Mesenchymal stem cell (in vitro differentiated cells and primary cell): ENCODE measurements at regions not wholly inside any gene's neighbourhood (a gene's known extent, or its start where the extent isn't known, plus 50 kb on each side); places are given as distances from the start of the nearest gene placed in this dataset.

Source experiments
- DNase-seq: peaks from one replicate; pipeline ENCODE4 v3.0.0-alpha.2; 2013
- H2AFZ ChIP-seq: one replicate; pipeline ENCODE4 v1.6.1; 2013; ENCODE audit warnings: low read depth, mild to moderate bottlenecking, control low read depth, inconsistent platforms, low read length, moderate library complexity
- H2AK5ac ChIP-seq: 2 replicates; pipeline ENCODE4 v1.6.1; 2013; ENCODE audit warnings: low read length, moderate library complexity, mild to moderate bottlenecking, inconsistent platforms; ENCODE audit not compliant: severe bottlenecking
- H2BK120ac ChIP-seq: one replicate; pipeline ENCODE4 v1.6.1; 2013; ENCODE audit warnings: low read depth, mild to moderate bottlenecking, inconsistent platforms, low read length, moderate library complexity
- H2BK12ac ChIP-seq, 2 experiments: one replicate each; pipeline ENCODE4 v1.6.1; 2013; ENCODE audit warnings: inconsistent platforms in 2 of 2, low read length in 2 of 2, mild to moderate bottlenecking in 2 of 2, moderate library complexity in 2 of 2, control low read depth in 1 of 2
- H2BK15ac ChIP-seq: one replicate; pipeline ENCODE4 v1.6.1; 2013; ENCODE audit warnings: mild to moderate bottlenecking, low read depth, inconsistent platforms; ENCODE audit not compliant: poor library complexity, severe bottlenecking
- H2BK5ac ChIP-seq: 2 replicates; pipeline ENCODE4 v1.6.1; 2013; ENCODE audit warnings: low read depth, mild to moderate bottlenecking, low read length, control low read depth, inconsistent platforms; ENCODE audit not compliant: poor library complexity, severe bottlenecking
- H3K14ac ChIP-seq, 2 experiments: one replicate each; pipeline ENCODE4 v1.6.1; 2013; ENCODE audit warnings: inconsistent platforms in 2 of 2, low read length in 2 of 2, control low read depth in 1 of 2, mild to moderate bottlenecking in 1 of 2, moderate library complexity in 1 of 2
- H3K18ac ChIP-seq, 2 experiments: one replicate each; pipeline ENCODE4 v1.6.1; 2013; ENCODE audit warnings: inconsistent platforms in 2 of 2, low read length in 2 of 2, control low read depth in 1 of 2, low read depth in 1 of 2, mild to moderate bottlenecking in 1 of 2
- H3K23ac ChIP-seq, 2 experiments: one replicate each; pipeline ENCODE4 v1.6.1; 2013; ENCODE audit warnings: inconsistent platforms in 2 of 2, low read length in 2 of 2, mild to moderate bottlenecking in 2 of 2, moderate library complexity in 2 of 2, control low read depth in 1 of 2
- H3K27ac ChIP-seq: 2 replicates; pipeline ENCODE4 v1.5.1; 2013; ENCODE audit warnings: mild to moderate bottlenecking, moderate library complexity, low read length, control low read depth, inconsistent platforms; ENCODE audit not compliant: poor library complexity, severe bottlenecking
- H3K27me3 ChIP-seq, 2 experiments: 2 replicates each; pipeline versions ENCODE4 v1.6.1 to v1.7.0; 2013; ENCODE audit warnings: low read length in 2 of 2, mild to moderate bottlenecking in 2 of 2, moderate library complexity in 2 of 2, control low read depth in 1 of 2, inconsistent platforms in 1 of 2; ENCODE audit not compliant: control insufficient read depth in 1 of 2, insufficient read depth in 1 of 2
- H3K36me3 ChIP-seq, 2 experiments: 2 replicates each; pipeline versions ENCODE4 v1.6.1 to v1.7.0; 2013; ENCODE audit warnings: low read length in 2 of 2, control low read depth in 1 of 2, inconsistent platforms in 1 of 2, low read depth in 1 of 2, mild to moderate bottlenecking in 1 of 2; ENCODE audit not compliant: insufficient read depth in 2 of 2, control insufficient read depth in 1 of 2
- H3K4ac ChIP-seq, 2 experiments: one replicate each; pipeline ENCODE4 v1.6.1; 2013; ENCODE audit warnings: inconsistent platforms in 2 of 2, low read length in 2 of 2, mild to moderate bottlenecking in 2 of 2, moderate library complexity in 2 of 2, control low read depth in 1 of 2, low read depth in 1 of 2
- H3K4me1 ChIP-seq: 2 replicates; pipeline ENCODE4 v1.6.1; 2013; ENCODE audit warnings: low read depth, low read length, control low read depth; ENCODE audit not compliant: control insufficient read depth, insufficient read depth
- H3K4me2 ChIP-seq: 2 replicates; pipeline ENCODE4 v1.6.1; 2013; ENCODE audit warnings: low read length, mild to moderate bottlenecking, inconsistent platforms; ENCODE audit not compliant: poor library complexity, severe bottlenecking
- H3K4me3 ChIP-seq, 2 experiments: 2 replicates each; pipeline versions ENCODE4 v1.5.1 to v1.7.0; 2013; ENCODE audit warnings: low read length in 2 of 2, mild to moderate bottlenecking in 2 of 2, control low read depth in 1 of 2, low read depth in 1 of 2; ENCODE audit not compliant: insufficient read depth in 1 of 2
- H3K79me1 ChIP-seq: replicated peaks from 2 replicates; pipeline ENCODE4 v1.6.1; 2013; ENCODE audit warnings: mild to moderate bottlenecking, control low read depth, low read length, inconsistent platforms; ENCODE audit not compliant: poor library complexity, severe bottlenecking
- H3K9ac ChIP-seq: 2 replicates; pipeline ENCODE4 v1.7.0; 2013; ENCODE audit warnings: mild to moderate bottlenecking, low read length, moderate library complexity
- H3K9me3 ChIP-seq: 2 replicates; pipeline ENCODE4 v1.7.0; 2013; ENCODE audit warnings: mild to moderate bottlenecking, low read length; ENCODE audit not compliant: control insufficient read depth
- H4K8ac ChIP-seq: one replicate; pipeline ENCODE4 v1.6.1; 2013; ENCODE audit warnings: inconsistent platforms, mild to moderate bottlenecking, low read length, moderate library complexity
- H4K91ac ChIP-seq: one replicate; pipeline ENCODE4 v1.6.1; 2013; ENCODE audit warnings: mild to moderate bottlenecking, low read length, inconsistent platforms
- WGBS: methylation state at CpG from one replicate; pipeline ENCODE4 v1.1.7; 2013; ENCODE audit warnings: mixed read lengths; 5-methylcytosine and 5-hydroxymethylcytosine counted together

DNA sequence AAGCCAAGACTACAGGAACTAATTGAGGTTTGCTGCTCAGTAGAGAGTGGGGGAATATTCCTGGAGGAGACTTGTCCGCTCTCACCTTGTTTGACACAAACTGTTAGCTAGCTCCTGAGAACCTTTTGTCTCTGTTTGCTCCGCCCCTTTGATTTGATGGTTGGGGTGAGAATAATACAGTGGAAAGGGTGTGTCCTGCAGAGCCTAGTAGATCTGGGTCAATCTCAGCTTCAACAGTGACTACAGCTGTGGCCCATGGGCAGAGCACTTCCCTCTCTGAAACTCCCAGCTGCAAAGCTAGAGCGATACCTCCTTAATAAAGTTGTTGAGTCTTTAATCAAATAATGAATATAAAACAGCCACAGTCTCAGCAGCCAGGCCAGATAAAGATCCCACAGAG is 576.7 kb downstream of the DIAPH3 start:
- Histone ChIP-seq H4K91ac (no peak overlapping the region), H3K9me3 (no peaks in the 10 kb centered on the region)

DNA sequence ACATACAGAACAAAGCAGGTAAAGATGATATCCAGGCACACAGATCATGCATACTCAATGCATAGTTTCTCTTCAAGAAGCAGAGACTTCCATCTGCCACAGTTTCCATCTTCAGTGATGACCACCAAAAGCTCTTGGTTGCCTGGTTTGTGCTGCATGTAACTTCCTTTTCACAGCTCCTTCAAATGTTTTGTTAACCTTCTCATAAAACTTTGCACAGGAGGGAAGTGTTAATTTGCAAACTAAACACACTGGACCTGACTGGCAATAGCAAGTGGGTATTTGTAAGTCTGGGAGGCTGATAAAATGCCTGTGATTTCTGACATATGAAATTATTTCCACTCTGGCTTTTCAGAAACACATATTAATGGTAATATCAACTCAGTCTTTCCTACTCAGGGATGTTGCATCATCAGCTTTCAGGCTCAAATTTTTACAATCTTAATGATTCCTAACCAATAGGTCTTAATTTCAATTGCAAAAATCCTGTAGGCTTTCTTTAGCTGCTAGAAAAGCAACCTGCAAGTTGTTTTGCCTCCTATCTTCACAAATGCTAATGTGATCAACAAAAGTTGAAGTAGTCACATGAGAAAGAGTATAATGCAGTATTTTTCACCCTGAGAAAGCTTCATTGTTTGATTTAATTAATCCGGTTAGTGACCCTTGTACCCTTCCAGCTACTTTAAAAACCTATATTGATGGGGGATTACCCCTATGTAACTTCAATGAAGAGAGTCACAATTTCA is 575.6 kb downstream of the DIAPH3 start:
- Histone ChIP-seq H3K9me3 (no peaks in the 10 kb centered on the region), H2BK12ac (no peak overlapping the region), H4K91ac (peak overlapping the region; percentile 39), H3K9ac (no peak overlapping the region), H3K4ac (no peak overlapping the region), H3K27me3 (peaks cover 0 to 4% of the 10 kb centered on the region in 2 experiments), H3K36me3 (no peaks in the 10 kb centered on the region), H3K14ac (no peak overlapping the region), H3K27ac (no peak overlapping the region), H2BK15ac (no peak overlapping the region), H3K4me1 (no peaks in the 10 kb centered on the region), H3K4me2 (no peak overlapping the region), H2AK5ac (no peak overlapping the region), H3K79me1 (no peaks in the 10 kb centered on the region), H2BK120ac (no peak overlapping the region), H2AFZ (no peak overlapping the region), H3K23ac (no peak overlapping the region), H3K4me3 (no peak overlapping the region), H3K18ac (no peak overlapping the region), H4K8ac (no peak overlapping the region), H2BK5ac (no peak overlapping the region)
- whole genome bisulfite sequencing, result no CpG with 5 or more reads among the region's 1 CpG
- DNase-seq, result no peak

More for the DNA sequence above, 576.7 kb downstream of the DIAPH3 start:
- peak overlapping the region in 1 of 2 experiments; percentile 32 for H3K14ac ChIP-seq
- H2AK5ac ChIP-seq, result no peak overlapping the region
- no peak overlapping the region for H3K4me3 ChIP-seq
- H2BK15ac ChIP-seq, result no peak overlapping the region
- peaks cover 0 to 4% of the 10 kb centered on the region in 2 experiments for H3K27me3 ChIP-seq
- H2BK120ac ChIP-seq, result no peak overlapping the region
- DNase-seq, result no peak
- H3K23ac ChIP-seq, result no peak overlapping the region
- H3K4ac ChIP-seq, result no peak overlapping the region
- no peaks in the 10 kb centered on the region for H3K36me3 ChIP-seq
- H3K4me1 ChIP-seq, result no peaks in the 10 kb centered on the region
- no peak overlapping the region for H3K18ac ChIP-seq
- no peak overlapping the region for H2BK5ac ChIP-seq
- H3K79me1 ChIP-seq, result no peaks in the 10 kb centered on the region
- 50% methylated on average over 2 of the region's 3 CpGs for WGBS
- H3K4me2 ChIP-seq, result no peak overlapping the region
- H2BK12ac ChIP-seq, result no peak overlapping the region
- no peak overlapping the region for H3K27ac ChIP-seq
- H4K8ac ChIP-seq, result no peak overlapping the region
- no peak overlapping the region for H2AFZ ChIP-seq
- no peak overlapping the region for H3K9ac ChIP-seq

- Histone ChIP-seq H3K36me3 (no peaks in the 10 kb centered on the region), H3K79me1 (no peaks in the 10 kb centered on the region), H2AFZ (no peak overlapping the region), H3K9me3 (no peaks in the 10 kb centered on the region), H4K8ac (no peak overlapping the region), H3K18ac (no peak overlapping the region), H3K4ac (no peak overlapping the region), H3K9ac (no peak overlapping the region), H3K4me1 (no peaks in the 10 kb centered on the region), H3K14ac (no peak overlapping the region), H3K4me3 (no peak overlapping the region), H2BK5ac (no peak overlapping the region), H3K23ac (no peak overlapping the region), H4K91ac (no peak overlapping the region), H3K27me3 (peaks cover 0 to 4% of the 10 kb centered on the region in 2 experiments), H2BK120ac (no peak overlapping the region), H3K4me2 (no peak overlapping the region), H2BK15ac (no peak overlapping the region), H2BK12ac (no peak overlapping the region), H3K27ac (no peak overlapping the region), H2AK5ac (no peak overlapping the region)
- no peak for DNase-seq
Measured at GRCh38 chr13:59588717-59589067, 575.0 kb downstream of the DIAPH3 start.

DNA sequence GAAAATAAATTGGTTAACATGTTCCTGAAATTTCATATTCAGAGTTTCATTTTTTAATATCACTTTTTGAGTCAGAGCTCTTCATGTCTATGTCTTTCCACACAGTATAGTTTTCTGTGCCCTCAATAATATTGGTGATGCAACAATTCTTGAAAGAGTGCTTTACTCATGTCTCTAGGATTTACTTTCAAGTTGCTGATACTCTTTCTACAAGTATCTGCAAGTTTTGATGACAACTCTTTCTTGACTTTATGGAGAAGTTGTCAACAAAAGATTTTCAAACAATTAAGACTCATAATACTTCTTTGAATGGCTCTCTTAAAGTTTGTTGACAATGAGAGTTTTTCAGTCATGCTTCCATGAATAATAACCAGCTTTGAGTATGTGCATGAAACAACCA is 561.7 kb downstream of the DIAPH3 start:
- no peak overlapping the region for H3K4ac ChIP-seq
- DNase-seq, result no peak
- H3K36me3 ChIP-seq, result no peaks in the 10 kb centered on the region
- no peak overlapping the region for H2BK5ac ChIP-seq
- H4K8ac ChIP-seq, result no peak overlapping the region
- no peaks in the 10 kb centered on the region for H3K79me1 ChIP-seq
- no peak overlapping the region for H3K4me2 ChIP-seq
- no peaks in the 10 kb centered on the region for H3K4me1 ChIP-seq
- H2AK5ac ChIP-seq, result no peak overlapping the region
- H3K27ac ChIP-seq, result no peak overlapping the region
- no peak overlapping the region for H3K9ac ChIP-seq
- H3K23ac ChIP-seq, result no peak overlapping the region
- H3K4me3 ChIP-seq, result no peak overlapping the region
- H2BK15ac ChIP-seq, result no peak overlapping the region
- H3K14ac ChIP-seq, result no peak overlapping the region
- H2AFZ ChIP-seq, result no peak overlapping the region
- H3K9me3 ChIP-seq, result peaks cover 3% of the 10 kb centered on the region
- H3K27me3 ChIP-seq, result no peaks in the 10 kb centered on the region
- H4K91ac ChIP-seq, result no peak overlapping the region
- no peak overlapping the region for H2BK12ac ChIP-seq
- H2BK120ac ChIP-seq, result no peak overlapping the region
- H3K18ac ChIP-seq, result no peak overlapping the region
